ENCODE measurements at regions not wholly inside any gene's neighbourhood (a gene's known extent, or its start where the extent isn't known, plus 50 kb on each side); places are given as distances from the start of the nearest gene placed in this dataset.

DNA sequence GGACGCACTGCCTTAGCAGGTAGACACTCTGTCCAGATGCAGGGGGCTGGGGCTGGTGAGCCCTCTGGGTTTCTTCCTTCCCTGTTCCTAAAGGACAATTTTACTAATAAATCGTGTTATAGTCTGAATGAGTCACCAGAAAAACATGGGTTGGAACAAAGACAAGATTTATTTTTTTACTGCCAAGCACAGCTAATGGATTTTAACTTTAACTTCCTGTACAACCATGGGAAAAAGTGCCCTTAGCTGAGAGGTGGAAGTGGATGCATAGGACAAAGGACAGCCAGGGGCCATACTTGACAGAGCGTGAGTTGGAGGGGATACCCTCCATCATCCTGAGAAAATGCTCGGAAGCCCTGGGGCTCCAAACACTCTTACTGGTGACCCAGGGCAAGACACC lies 300.7 kb downstream of the MSX2 start:
- DNase-seq, result no peak

- DNase-seq, result no peak
Observed at GRCh38 chr5:175021841-175022625, 297.7 kb downstream of the MSX2 start.

DNA sequence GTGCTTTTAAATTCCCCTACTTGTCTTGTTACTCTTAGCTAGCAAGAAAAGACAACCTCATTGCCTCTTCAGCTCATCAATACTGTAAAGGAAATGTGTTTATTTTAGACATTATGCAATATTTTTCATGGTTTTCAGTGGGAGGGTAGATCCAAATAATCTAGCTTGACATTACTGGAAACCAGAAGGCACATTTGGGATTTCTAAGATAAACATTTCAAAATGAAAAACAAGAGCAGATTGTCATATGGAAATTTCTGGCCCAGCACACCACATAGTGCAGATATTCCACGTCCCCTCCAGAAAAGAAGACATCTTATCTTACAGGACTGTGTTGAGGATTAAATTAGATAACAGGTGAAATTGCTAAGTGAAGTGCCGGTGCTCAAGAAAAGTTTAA lies 296.9 kb downstream of the MSX2 start:
- DNase-seq, result no peak

DNA sequence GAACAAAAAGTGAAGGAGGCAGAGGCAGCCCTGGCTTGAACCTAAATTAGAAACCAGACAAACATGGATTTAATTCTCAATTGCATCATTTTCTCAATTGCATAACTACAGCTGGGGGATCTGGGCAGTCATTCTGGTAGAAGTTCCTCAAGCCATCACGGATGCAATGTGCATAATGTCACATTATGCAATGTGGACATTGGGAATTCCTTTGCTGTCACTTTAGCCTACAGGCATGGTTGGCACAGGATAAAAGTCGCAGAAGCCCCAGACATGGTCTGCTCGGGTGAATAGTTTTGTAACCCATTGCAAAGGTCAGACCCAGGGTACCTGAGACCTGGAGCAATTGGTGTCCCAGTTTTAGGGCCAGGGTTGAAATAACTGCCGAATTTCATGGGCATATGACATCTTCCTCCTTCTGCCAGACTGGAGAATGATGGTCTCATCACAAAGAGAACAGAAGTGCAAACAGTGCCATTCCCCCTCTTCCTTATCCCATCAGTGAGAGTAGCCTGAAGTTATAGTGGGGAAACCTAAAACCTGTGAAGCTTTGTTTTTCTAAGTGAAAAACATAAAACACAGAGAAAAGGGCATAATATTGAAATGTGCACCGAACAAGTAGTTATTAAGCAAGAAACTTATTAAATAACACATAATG lies 290.8 kb downstream of the MSX2 start:
- DNase-seq, result no peak

- no peak for DNase-seq
Observed at GRCh38 chr5:175013251-175013650, 288.9 kb downstream of the MSX2 start.

GRCh38 chr5:175012267-175012666 lies 287.9 kb downstream of the MSX2 start:
- no peak for DNase-seq

- no peak for DNase-seq
Observed at GRCh38 chr5:175003531-175003930, 279.1 kb downstream of the MSX2 start.

DNA sequence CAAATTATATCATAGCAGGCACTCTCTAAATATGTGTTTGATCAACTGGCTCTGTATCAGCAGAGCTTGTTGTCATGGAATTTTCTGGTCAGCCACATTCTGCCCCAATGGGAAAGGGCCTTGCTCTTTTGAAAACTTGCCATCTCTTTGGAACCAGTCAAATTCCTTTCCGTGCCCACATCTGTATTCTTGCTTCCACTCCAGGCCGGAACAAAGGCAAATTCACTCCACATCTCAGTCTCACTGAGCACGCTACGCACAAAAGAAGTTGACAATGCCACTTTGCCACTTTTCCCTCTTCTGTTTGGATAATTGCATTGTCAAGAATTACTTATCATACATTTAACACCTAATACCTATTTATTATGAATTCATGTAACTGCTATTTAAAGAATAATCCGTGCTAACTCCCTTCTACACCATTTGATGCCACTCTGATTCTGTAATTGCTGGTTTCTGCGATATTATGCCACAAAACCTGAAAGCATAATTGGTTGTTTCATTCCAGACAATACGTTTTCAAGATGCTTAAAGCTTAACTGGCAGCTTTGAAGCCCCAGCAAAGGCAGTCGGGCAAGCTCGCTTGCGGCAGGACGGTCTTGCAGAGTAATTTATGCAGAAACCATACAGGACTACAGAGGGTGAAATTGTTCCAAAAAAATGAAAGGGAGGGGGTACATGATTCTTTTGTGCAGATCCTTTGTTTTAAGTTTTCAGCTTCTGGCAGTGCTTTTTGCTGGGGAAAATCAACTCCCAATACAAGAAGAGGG lies 277.7 kb downstream of the MSX2 start:
- no peak for DNase-seq

- no peak for DNase-seq
Observed at GRCh38 chr5:175001311-175001710, 276.9 kb downstream of the MSX2 start.

DNA sequence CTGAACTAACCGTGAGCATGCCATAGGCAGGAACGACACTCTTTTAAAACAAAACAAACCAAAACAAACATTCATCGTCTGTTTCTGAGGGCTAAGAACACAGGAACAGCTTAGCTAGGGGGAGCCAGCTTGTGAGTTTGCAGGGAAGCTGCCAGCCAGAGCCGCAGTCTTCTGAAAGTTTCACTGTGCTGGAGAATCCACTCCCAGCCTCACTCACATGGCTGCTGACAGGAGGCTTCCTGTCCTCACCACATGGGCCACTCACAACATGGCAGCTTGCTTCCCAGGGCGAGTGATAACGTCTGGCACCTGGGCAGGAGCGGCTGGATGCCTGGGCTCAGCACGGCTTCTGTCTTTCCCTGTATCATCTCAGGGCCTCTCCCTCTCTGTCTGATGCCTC lies 275.2 kb downstream of the MSX2 start:
- DNase-seq, result no peak

GRCh38 chr5:174998131-174998730 lies 273.8 kb downstream of the MSX2 start:
- DNase-seq, result no peak

- no peak for DNase-seq
Observed at GRCh38 chr5:174997688-174998087, 273.3 kb downstream of the MSX2 start.

DNA sequence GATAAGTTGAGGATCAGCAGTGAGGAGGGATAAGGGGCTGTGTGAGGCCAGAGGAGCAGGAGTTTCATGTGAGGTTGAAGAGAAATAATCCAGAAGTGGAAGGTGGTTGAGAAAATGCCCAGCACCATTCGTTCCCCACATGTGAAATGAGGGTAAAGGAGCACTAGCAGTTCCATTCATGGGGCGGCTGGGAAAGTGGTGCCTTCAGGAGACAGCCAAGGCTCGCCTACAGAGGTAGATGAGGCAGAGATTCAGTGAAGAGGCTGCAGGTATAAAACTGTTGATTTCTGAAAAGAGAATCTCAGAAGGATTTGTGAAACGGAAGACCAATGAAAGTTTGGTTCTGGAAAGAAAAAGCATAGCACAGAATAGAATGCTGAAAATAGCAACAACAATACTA lies 272.6 kb downstream of the MSX2 start:
- DNase-seq, result no peak

DNA sequence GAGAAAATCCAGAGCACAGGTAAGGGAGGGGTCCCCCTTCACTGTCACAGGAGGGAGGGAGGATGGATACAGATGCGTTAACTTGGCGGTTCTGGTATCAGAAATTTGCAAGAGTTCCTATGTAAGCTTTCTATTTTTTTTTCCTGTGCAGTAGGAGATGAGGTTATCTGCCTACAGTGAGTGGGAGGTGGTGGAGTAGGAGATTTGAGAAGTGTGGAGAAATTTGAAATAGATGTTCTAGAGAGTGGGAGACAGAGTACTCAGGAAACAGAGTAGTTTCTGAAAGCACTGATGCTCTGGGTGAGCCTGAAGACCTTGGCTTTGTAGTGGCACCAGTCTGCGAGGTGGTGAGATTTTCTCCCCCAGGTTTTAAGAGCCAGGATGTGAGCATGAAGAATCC lies 271.4 kb downstream of the MSX2 start:
- DNase-seq, result no peak

- DNase-seq, result no peak
Observed at GRCh38 chr5:174991847-174992246, 267.5 kb downstream of the MSX2 start.

DNA sequence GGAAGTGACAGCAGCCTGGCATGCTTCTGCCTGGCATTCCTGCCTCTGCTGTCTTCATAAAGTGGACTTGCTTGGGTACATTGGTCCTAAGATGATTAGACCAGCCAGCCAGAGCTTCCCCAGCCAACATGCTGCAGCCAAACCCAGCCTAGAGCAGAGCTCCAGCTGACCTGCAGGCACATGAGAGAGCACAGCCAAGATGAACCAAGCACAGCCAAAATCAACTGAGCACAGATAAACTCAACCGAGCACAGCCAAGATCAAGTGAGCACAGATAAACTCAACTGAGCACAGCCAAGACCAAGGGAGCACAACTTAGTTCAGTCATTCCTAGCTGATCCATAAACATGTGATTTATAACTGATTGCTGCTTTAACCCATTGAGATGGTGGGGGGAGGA lies 266.5 kb downstream of the MSX2 start:
- no peak for DNase-seq

GRCh38 chr5:174987443-174988012 lies 263.1 kb downstream of the MSX2 start:
- DNase-seq, result no peak

- no peak for DNase-seq
Observed at GRCh38 chr5:174984863-174985262, 260.5 kb downstream of the MSX2 start.

DNA sequence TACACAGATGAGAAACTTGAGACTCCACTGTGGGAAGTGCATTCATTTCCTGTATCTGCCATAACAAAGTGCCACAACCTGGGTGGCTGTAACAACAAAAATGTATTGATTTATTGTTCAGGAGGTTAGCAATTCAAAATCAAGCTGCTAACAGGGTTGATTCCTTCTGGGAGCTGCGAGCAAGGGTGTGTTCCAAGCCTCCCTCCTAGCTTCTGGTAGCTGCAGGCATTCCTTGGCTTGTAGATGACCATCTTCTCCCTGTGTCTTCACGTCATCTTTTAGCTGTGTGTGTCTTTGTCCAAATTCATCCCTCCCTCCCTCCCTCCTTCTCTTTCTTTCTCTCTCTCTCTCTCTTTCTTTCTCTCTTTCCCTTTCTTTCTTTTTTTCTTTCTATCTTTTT lies 258.1 kb downstream of the MSX2 start:
- DNase-seq, result no peak

DNA sequence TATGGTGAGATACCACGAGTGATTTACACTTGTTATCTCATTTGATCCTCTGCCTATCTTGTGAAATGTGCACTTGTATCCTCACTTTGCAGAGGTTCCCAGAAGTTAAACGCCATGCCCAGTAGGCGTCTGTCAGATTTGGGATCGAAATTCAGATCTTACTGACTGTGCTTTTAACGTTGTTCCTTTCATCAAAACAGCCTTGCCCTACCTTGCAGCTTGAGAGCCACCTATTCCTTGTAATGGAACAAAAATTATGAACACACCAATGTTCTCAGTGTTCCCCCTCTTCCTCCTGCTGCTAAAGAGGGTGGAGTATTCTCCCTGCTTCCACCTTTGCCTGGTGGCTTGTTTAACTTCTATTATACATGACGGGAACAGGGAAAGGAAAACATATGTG lies 257.0 kb downstream of the MSX2 start:
- no peak for DNase-seq

- DNase-seq, result no peak
Observed at GRCh38 chr5:174980952-174981351, 256.6 kb downstream of the MSX2 start.

- DNase-seq, result no peak
Observed at GRCh38 chr5:174972291-174972690, 247.9 kb downstream of the MSX2 start.

DNA sequence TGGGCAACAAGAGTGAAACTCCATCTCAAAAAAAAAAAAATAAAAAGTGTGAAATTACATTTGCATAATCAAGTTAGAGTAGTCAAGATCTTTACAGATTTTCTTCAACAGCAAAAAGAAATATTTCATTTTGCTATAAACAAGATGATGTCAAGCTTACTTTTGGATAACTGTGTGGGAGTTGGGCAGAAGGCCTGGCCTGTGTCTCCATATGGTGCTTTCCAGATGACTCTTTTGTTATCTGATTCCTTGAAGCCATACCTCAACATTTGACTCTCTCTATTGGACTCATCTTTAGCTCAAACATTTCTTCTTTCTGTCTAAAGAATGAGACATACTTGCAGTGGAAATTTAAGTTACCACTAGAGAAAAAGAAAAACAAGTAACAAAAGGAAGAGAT lies 246.8 kb downstream of the MSX2 start:
- no peak for DNase-seq

All from NCI-H2171 (cell line).